Neuronal stem cell (in vitro differentiated cells): ENCODE measurements at regions not wholly inside any gene's neighbourhood (a gene's known extent, or its start where the extent isn't known, plus 50 kb on each side); places are given as distances from the start of the nearest gene placed in this dataset.
A peak's percentile ranks its signal among the peaks of the same experiment; 100 is the strongest.

Source experiments
- DNase-seq: peaks from one replicate; pipeline ENCODE4 v3.0.0-alpha.2; 2013; ENCODE audit warnings: low spot score
- H2AFZ ChIP-seq: one replicate; pipeline ENCODE4 v1.6.1; 2013; ENCODE audit warnings: mild to moderate bottlenecking, low read length, inconsistent platforms
- H2AK5ac ChIP-seq: 2 replicates; pipeline ENCODE4 v1.6.1; 2013; ENCODE audit warnings: low read depth, mild to moderate bottlenecking, inconsistent platforms, low read length, moderate library complexity, mixed read lengths
- H2BK120ac ChIP-seq: 2 replicates; pipeline ENCODE4 v1.6.1; 2013; ENCODE audit warnings: low read depth, mild to moderate bottlenecking, inconsistent platforms, low read length, moderate library complexity, mixed read lengths
- H2BK12ac ChIP-seq: one replicate; pipeline ENCODE4 v1.6.1; 2013; ENCODE audit warnings: low read length, inconsistent platforms
- H2BK15ac ChIP-seq: 2 replicates; pipeline ENCODE4 v1.6.1; 2013; ENCODE audit warnings: mild to moderate bottlenecking, low read length, inconsistent platforms, mixed read lengths
- H2BK5ac ChIP-seq: one replicate; pipeline ENCODE4 v1.6.1; 2013; ENCODE audit warnings: inconsistent platforms, mild to moderate bottlenecking, low read length, moderate library complexity
- H3K14ac ChIP-seq: one replicate; pipeline ENCODE4 v1.6.1; 2013; ENCODE audit warnings: low read length, inconsistent platforms
- H3K18ac ChIP-seq: 2 replicates; pipeline ENCODE4 v1.6.1; 2013; ENCODE audit warnings: low read length, inconsistent platforms
- H3K23ac ChIP-seq: 2 replicates; pipeline ENCODE4 v1.6.1; 2013; ENCODE audit warnings: low read depth, mild to moderate bottlenecking, mixed read lengths, low read length, inconsistent platforms; ENCODE audit not compliant: poor library complexity
- H3K27ac ChIP-seq: replicated peaks from 3 replicates; pipeline ENCODE4 v1.5.1; 2013; ENCODE audit warnings: low read length, inconsistent platforms
- H3K27me3 ChIP-seq, 3 experiments: 2 replicates each; pipeline ENCODE4 v1.6.1; 2013; ENCODE audit warnings: low read length in 3 of 3, mild to moderate bottlenecking in 2 of 3, inconsistent platforms in 1 of 3, low read depth in 1 of 3, mixed read lengths in 1 of 3, moderate library complexity in 1 of 3; ENCODE audit not compliant: control insufficient read depth in 3 of 3, insufficient read depth in 3 of 3
- H3K36me3 ChIP-seq, 2 donors: replicated peaks in 1 of 2; 2 replicates each; pipeline ENCODE4 v1.6.1; 2013; ENCODE audit warnings: low read length in 2 of 2; ENCODE audit not compliant: control insufficient read depth in 2 of 2, insufficient read depth in 2 of 2
- H3K4ac ChIP-seq: 2 replicates; pipeline ENCODE4 v1.6.1; 2013; ENCODE audit warnings: inconsistent platforms, mild to moderate bottlenecking, low read length, moderate library complexity
- H3K4me1 ChIP-seq, 2 donors: 1 replicate in 1 of 2; 2 replicates in 1 of 2; pipeline ENCODE4 v1.6.1; 2013; ENCODE audit warnings: low read length in 2 of 2, low read depth in 1 of 2; ENCODE audit not compliant: control insufficient read depth in 2 of 2, insufficient read depth in 1 of 2
- H3K4me2 ChIP-seq: one replicate; pipeline ENCODE4 v1.6.1; 2013; ENCODE audit warnings: mild to moderate bottlenecking, low read length, inconsistent platforms; ENCODE audit not compliant: insufficient read depth, poor library complexity, severe bottlenecking
- H3K4me3 ChIP-seq, 2 donors: 2 replicates each; pipeline ENCODE4 v1.5.1; 2013; ENCODE audit warnings: low read length in 2 of 2, mild to moderate bottlenecking in 2 of 2, inconsistent platforms in 1 of 2, moderate library complexity in 1 of 2
- H3K79me1 ChIP-seq: one replicate; pipeline ENCODE4 v1.6.1; 2013; ENCODE audit warnings: low read depth, mild to moderate bottlenecking, inconsistent platforms, low read length, moderate library complexity
- H3K9ac ChIP-seq: one replicate; pipeline ENCODE4 v1.6.1; 2013; ENCODE audit warnings: mild to moderate bottlenecking, low read depth, low read length, inconsistent platforms; ENCODE audit not compliant: poor library complexity
- H3K9me3 ChIP-seq, 2 donors: replicated peaks in 1 of 2; 2 replicates each; pipeline versions ENCODE3 to v1.6.1; 2013; ENCODE audit warnings: low read length in 2 of 2, mild to moderate bottlenecking in 2 of 2, inconsistent platforms in 1 of 2, low read depth in 1 of 2, mixed read lengths in 1 of 2, moderate library complexity in 1 of 2; ENCODE audit not compliant: control insufficient read depth in 2 of 2, insufficient read depth in 1 of 2
- H4K8ac ChIP-seq: one replicate; pipeline ENCODE4 v1.6.1; 2013; ENCODE audit warnings: low read depth, mild to moderate bottlenecking, inconsistent platforms, low read length, moderate library complexity
- H4K91ac ChIP-seq: one replicate; pipeline ENCODE4 v1.6.1; 2013; ENCODE audit warnings: low read length, low read depth, mild to moderate bottlenecking, inconsistent platforms; ENCODE audit not compliant: poor library complexity
- WGBS, 2 donors: extraction: QIAGEN DNeasy Blood & Tissue Kit; methylation state at CpG; one replicate each; pipeline ENCODE4 v1.1.7; 2013; ENCODE audit warnings: missing lambda C conversion rate in 2 of 2, mixed read lengths in 1 of 2; ENCODE audit not compliant: insufficient read length in 2 of 2, insufficient replicate concordance in 1 of 2; ENCODE audit errors: extremely low coverage in 2 of 2; 5-methylcytosine and 5-hydroxymethylcytosine counted together

- H3K36me3 ChIP-seq: no peaks in the 10 kb centered on the region
- no peak overlapping the region for H2AK5ac ChIP-seq
- H2BK15ac ChIP-seq: no peak overlapping the region
- H2BK120ac ChIP-seq: no peak overlapping the region
- WGBS, 2 donors: no CpG with 5 or more reads among the region's 5 CpGs
- no peak overlapping the region for H2BK12ac ChIP-seq
- no peak overlapping the region for H2BK5ac ChIP-seq
- H3K18ac ChIP-seq: no peak overlapping the region
- no peak overlapping the region for H3K4me2 ChIP-seq
- no peaks in the 10 kb centered on the region for H3K79me1 ChIP-seq
- H2AFZ ChIP-seq: no peak overlapping the region
- H3K23ac ChIP-seq: no peak overlapping the region
- H3K9ac ChIP-seq: no peak overlapping the region
- DNase-seq: no peak
- H3K27ac ChIP-seq: no peak overlapping the region
- no peak overlapping the region for H3K4ac ChIP-seq
- no peak overlapping the region for H4K8ac ChIP-seq
- H4K91ac ChIP-seq: no peak overlapping the region
- no peak overlapping the region for H3K4me3 ChIP-seq
- no peak overlapping the region for H3K14ac ChIP-seq
- H3K9me3 ChIP-seq: no peaks in the 10 kb centered on the region
- H3K4me1 ChIP-seq: peaks cover 6 to 9% of the 10 kb centered on the region in 2 donors
- H3K27me3 ChIP-seq: no peaks in the 10 kb centered on the region
These were observed 185.8 kb downstream of the B3GLCT start for GRCh38 chr13:31385540-31385939.

GRCh38 chr13:31394506-31394905 is 194.7 kb downstream of the B3GLCT start:
- no peaks in the 10 kb centered on the region for H3K36me3 ChIP-seq
- peaks cover 4 to 6% of the 10 kb centered on the region in 2 donors for H3K9me3 ChIP-seq
- H2AK5ac ChIP-seq: no peak overlapping the region
- H3K4me3 ChIP-seq: no peak overlapping the region
- DNase-seq: no peak
- H3K4ac ChIP-seq: no peak overlapping the region
- H3K23ac ChIP-seq: no peak overlapping the region
- no peak overlapping the region for H4K8ac ChIP-seq
- no peak overlapping the region for H3K18ac ChIP-seq
- H3K27me3 ChIP-seq: no peaks in the 10 kb centered on the region
- H2BK15ac ChIP-seq: no peak overlapping the region
- H3K4me2 ChIP-seq: no peak overlapping the region
- no peak overlapping the region for H2BK12ac ChIP-seq
- H4K91ac ChIP-seq: no peak overlapping the region
- H2BK120ac ChIP-seq: no peak overlapping the region
- WGBS, 2 donors: no CpG with 5 or more reads among the region's 4 CpGs
- no peak overlapping the region for H3K14ac ChIP-seq
- H2BK5ac ChIP-seq: no peak overlapping the region
- no peaks in the 10 kb centered on the region for H3K79me1 ChIP-seq
- no peaks in the 10 kb centered on the region for H3K4me1 ChIP-seq
- no peak overlapping the region for H3K9ac ChIP-seq
- no peak overlapping the region for H2AFZ ChIP-seq
- H3K27ac ChIP-seq: no peak overlapping the region

GRCh38 chr13:31395090-31395489 is 195.3 kb downstream of the B3GLCT start:
- Histone ChIP-seq H3K4me1 (no peaks in the 10 kb centered on the region), H2BK5ac (no peak overlapping the region), H3K9me3 (peaks cover 4 to 10% of the 10 kb centered on the region in 2 donors), H2BK12ac (no peak overlapping the region), H3K14ac (no peak overlapping the region), H3K23ac (no peak overlapping the region), H4K8ac (no peak overlapping the region), H3K4me3 (no peak overlapping the region), H3K27ac (no peak overlapping the region), H2BK120ac (no peak overlapping the region), H3K4ac (no peak overlapping the region), H3K18ac (peak overlapping the region; percentile 80), H2BK15ac (no peak overlapping the region), H2AFZ (no peak overlapping the region), H3K79me1 (no peaks in the 10 kb centered on the region), H4K91ac (no peak overlapping the region), H3K4me2 (no peak overlapping the region), H3K27me3 (no peaks in the 10 kb centered on the region), H2AK5ac (no peak overlapping the region), H3K9ac (no peak overlapping the region), H3K36me3 (no peaks in the 10 kb centered on the region)
- WGBS, 2 donors: no CpG with 5 or more reads among the region's 3 CpGs
- no peak for DNase-seq

- no peak overlapping the region for H2BK5ac ChIP-seq
- H2AFZ ChIP-seq: no peak overlapping the region
- H3K9me3 ChIP-seq: peaks cover 4 to 12% of the 10 kb centered on the region in 2 donors
- no peak overlapping the region for H3K9ac ChIP-seq
- H3K4ac ChIP-seq: no peak overlapping the region
- no peak overlapping the region for H4K91ac ChIP-seq
- no peak overlapping the region for H2BK15ac ChIP-seq
- H3K27me3 ChIP-seq: no peaks in the 10 kb centered on the region
- H2BK120ac ChIP-seq: no peak overlapping the region
- H3K27ac ChIP-seq: no peak overlapping the region
- no peak overlapping the region for H4K8ac ChIP-seq
- H3K14ac ChIP-seq: no peak overlapping the region
- H2AK5ac ChIP-seq: no peak overlapping the region
- no peak overlapping the region for H3K18ac ChIP-seq
- H3K4me2 ChIP-seq: no peak overlapping the region
- H3K4me1 ChIP-seq: no peaks in the 10 kb centered on the region
- H3K23ac ChIP-seq: no peak overlapping the region
- DNase-seq: no peak
- H3K79me1 ChIP-seq: no peaks in the 10 kb centered on the region
- no peak overlapping the region for H3K4me3 ChIP-seq
- H3K36me3 ChIP-seq: no peaks in the 10 kb centered on the region
- H2BK12ac ChIP-seq: no peak overlapping the region
These were observed 199.9 kb downstream of the B3GLCT start for GRCh38 chr13:31399690-31400089.
